HEK293 (cell line): ENCODE measurements at regions not wholly inside any gene's neighbourhood (a gene's known extent, or its start where the extent isn't known, plus 50 kb on each side); places are given as distances from the start of the nearest gene placed in this dataset.

ENCODE experiments used
- CTCF ChIA-PET: fragments of 350-600 bp; formaldehyde crosslinking; extraction: SDS; loops from one replicate; lab custom pipeline; 2021; ENCODE audit warnings: antibody characterized with exemption; lab: Yijun Ruan, JAX
- POLR2A ChIA-PET: fragments of 300-600 bp; formaldehyde crosslinking; extraction: SDS; loops from one replicate; lab custom pipeline; 2020; ENCODE audit warnings: antibody characterized with exemption, inconsistent platforms; lab: Yijun Ruan, JAX
- H3K27ac ChIP-seq: fragments of 200-500 bp; sonication (Bioruptor generic); 2 replicates; pipeline ENCODE4 v1.5.1; 2014; ENCODE audit warnings: low read depth, low read length, control low read depth, inconsistent platforms; ENCODE audit errors: extremely low read depth
- H3K36me3 ChIP-seq, 2 experiments: fragments of 200-500 bp in 1 of 2; sonication (Bioruptor generic) in 1 of 2; 1 replicate in 1 of 2; 2 replicates in 1 of 2; pipeline ENCODE4 v1.5.1; 2014 to 2017; ENCODE audit warnings: inconsistent platforms in 2 of 2, low read length in 2 of 2; ENCODE audit not compliant: control insufficient read depth in 2 of 2, insufficient read depth in 1 of 2
- H3K4me1 ChIP-seq: fragments of 200-500 bp; sonication (Bioruptor generic); 2 replicates; pipeline ENCODE4 v1.5.1; 2014; ENCODE audit warnings: mild to moderate bottlenecking, low read length, inconsistent platforms; ENCODE audit not compliant: control insufficient read depth, insufficient read depth
- H3K4me3 ChIP-seq: 2 replicates; pipeline ENCODE4 v1.5.1; 2011; ENCODE audit warnings: low read depth, mild to moderate bottlenecking, control low read depth, low read length, moderate library complexity
- H3K9me3 ChIP-seq: fragments of 200-500 bp; sonication (Bioruptor generic); 2 replicates; pipeline ENCODE4 v1.5.1; 2014; ENCODE audit warnings: low read depth, low read length, inconsistent platforms; ENCODE audit not compliant: control insufficient read depth, insufficient read depth
- HOXD13 ChIP-seq: sonication (generic); formaldehyde crosslinking; IDR thresholded peaks from 2 replicates; pipeline ENCODE4 v1.8.0; 2022; ENCODE audit warnings: missing genetic modification reagents, borderline replicate concordance
- KLF10 ChIP-seq: fragments of 450-650 bp; IDR thresholded peaks from 2 replicates; pipeline ENCODE4 v1.5.1; 2018; ENCODE audit warnings: missing biosample characterization, mild to moderate bottlenecking, missing genetic modification characterization
- MZF1 ChIP-seq: fragments of 450-650 bp; formaldehyde crosslinking; IDR thresholded peaks from 2 replicates; pipeline ENCODE4 v1.5.1; 2017; ENCODE audit warnings: missing biosample characterization, missing genetic modification characterization, borderline replicate concordance
- OVOL3 ChIP-seq: fragments of 450-650 bp; formaldehyde crosslinking; IDR thresholded peaks from 2 replicates; pipeline ENCODE4 v1.5.1; 2016; ENCODE audit warnings: missing biosample characterization, missing genetic modification characterization
- WT1 ChIP-seq: fragments of 450-650 bp; formaldehyde crosslinking; IDR thresholded peaks from 2 replicates; pipeline ENCODE4 v1.5.1; 2016; ENCODE audit warnings: missing biosample characterization, missing genetic modification characterization
- ZBTB48 ChIP-seq: fragments of 450-650 bp; formaldehyde crosslinking; IDR thresholded peaks from 2 replicates; pipeline ENCODE4 v1.5.1; 2016; ENCODE audit warnings: missing biosample characterization, missing genetic modification characterization
- ZEB2 ChIP-seq: fragments of 450-650 bp; formaldehyde crosslinking; IDR thresholded peaks from 2 replicates; pipeline ENCODE4 v1.5.1; 2016; ENCODE audit warnings: missing biosample characterization, missing genetic modification characterization
- ZFP3 ChIP-seq: fragments of 450-650 bp; formaldehyde crosslinking; IDR thresholded peaks from 2 replicates; pipeline ENCODE4 v1.5.1; 2016; ENCODE audit warnings: low read depth, missing biosample characterization, missing genetic modification characterization
- ZNF221 ChIP-seq: fragments of 450-650 bp; formaldehyde crosslinking; IDR thresholded peaks from 2 replicates; pipeline ENCODE4 v1.5.1; 2017; ENCODE audit warnings: missing biosample characterization, missing genetic modification characterization, borderline replicate concordance
- ZNF266 ChIP-seq: fragments of 450-650 bp; formaldehyde crosslinking; IDR thresholded peaks from 2 replicates; pipeline ENCODE4 v1.5.1; 2016; ENCODE audit warnings: missing biosample characterization, missing genetic modification characterization, low read depth
- ZNF350 ChIP-seq: fragments of 450-650 bp; formaldehyde crosslinking; IDR thresholded peaks from 2 replicates; pipeline ENCODE4 v1.5.0; 2017; ENCODE audit warnings: missing biosample characterization, mild to moderate bottlenecking, missing genetic modification characterization
- ZNF518A ChIP-seq: fragments of 450-650 bp; formaldehyde crosslinking; conservative IDR thresholded peaks from 2 replicates; pipeline ENCODE4 v1.5.1; 2016; ENCODE audit warnings: low read depth, missing biosample characterization, missing genetic modification characterization
- ZNF548 ChIP-seq: fragments of 450-650 bp; formaldehyde crosslinking; IDR thresholded peaks from 2 replicates; pipeline ENCODE4 v1.5.1; 2016; ENCODE audit warnings: missing biosample characterization, missing genetic modification characterization
- ZNF571 ChIP-seq: fragments of 450-650 bp; formaldehyde crosslinking; IDR thresholded peaks from 2 replicates; pipeline ENCODE4 v1.5.0; 2017; ENCODE audit warnings: missing biosample characterization, missing genetic modification characterization
- ZNF747 ChIP-seq: fragments of 450-650 bp; formaldehyde crosslinking; IDR thresholded peaks from 2 replicates; pipeline ENCODE4 v1.5.1; 2016; ENCODE audit warnings: missing biosample characterization, missing genetic modification characterization
- ZNF792 ChIP-seq: fragments of 450-650 bp; formaldehyde crosslinking; IDR thresholded peaks from 2 replicates; pipeline ENCODE4 v1.5.1; 2016; ENCODE audit warnings: missing biosample characterization, missing genetic modification characterization
- TF ChIP-seq, protein P1 (sequence below): fragments of 450-650 bp; formaldehyde crosslinking; IDR thresholded peaks from 2 replicates; pipeline ENCODE4 v1.5.1; 2016; ENCODE audit warnings: missing biosample characterization, missing genetic modification characterization
- TF ChIP-seq, protein P2 (sequence below): sonication (generic); formaldehyde crosslinking; IDR thresholded peaks from 2 replicates; pipeline ENCODE4 v1.8.1; 2022; ENCODE audit warnings: mild to moderate bottlenecking, moderate library complexity, missing genetic modification reagents

DNA sequence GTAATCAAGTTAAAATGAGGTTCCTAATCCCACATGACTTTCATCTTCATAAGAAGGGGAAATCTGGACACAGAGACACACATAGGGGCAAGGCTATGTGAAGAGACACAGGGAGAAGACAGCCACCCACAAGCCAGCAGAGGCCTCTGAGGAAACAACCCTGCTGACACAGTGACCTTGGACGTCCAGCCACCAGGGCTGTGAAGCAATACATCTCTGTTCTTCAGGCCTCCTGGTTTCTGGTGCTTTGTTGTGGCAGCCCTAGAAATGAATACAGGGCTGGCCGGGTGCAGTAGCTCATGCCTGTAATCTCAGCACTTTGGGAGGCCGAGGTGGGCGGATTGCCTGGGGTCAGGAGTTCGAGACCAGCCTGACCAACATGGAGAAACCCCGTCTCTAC is 183.9 kb downstream of the CXCL12 start:
- no peak overlapping the region for H3K27ac ChIP-seq
- H3K9me3 ChIP-seq = no peaks in the 10 kb centered on the region
- ChIA-PET CTCF (no interaction called here), POLR2A (no interaction called here)
- TF ChIP-seq ZNF548 (tag by site-specific recombination) = peak; percentile 74
- TF ChIP-seq ZEB2 (tag by site-specific recombination) = no peak
- no peak for TF ChIP-seq OVOL3 (tag by site-specific recombination)
- TF ChIP-seq, all 188 proteins: peak for 1
- H3K36me3 ChIP-seq = no peaks in the 10 kb centered on the region
- H3K4me1 ChIP-seq = peaks cover 11% of the 10 kb centered on the region
- no peak overlapping the region for H3K4me3 ChIP-seq

GRCh38 chr10:44199991-44200655 is 184.8 kb downstream of the CXCL12 start:
- CTCF ChIA-PET = no interaction called here
- no peak overlapping the region for H3K27ac ChIP-seq
- no peaks in the 10 kb centered on the region for H3K36me3 ChIP-seq
- peaks cover 15% of the 10 kb centered on the region for H3K4me1 ChIP-seq
- H3K4me3 ChIP-seq = no peak overlapping the region
- POLR2A ChIA-PET = no interaction called here
- TF ChIP-seq, protein P1, sequence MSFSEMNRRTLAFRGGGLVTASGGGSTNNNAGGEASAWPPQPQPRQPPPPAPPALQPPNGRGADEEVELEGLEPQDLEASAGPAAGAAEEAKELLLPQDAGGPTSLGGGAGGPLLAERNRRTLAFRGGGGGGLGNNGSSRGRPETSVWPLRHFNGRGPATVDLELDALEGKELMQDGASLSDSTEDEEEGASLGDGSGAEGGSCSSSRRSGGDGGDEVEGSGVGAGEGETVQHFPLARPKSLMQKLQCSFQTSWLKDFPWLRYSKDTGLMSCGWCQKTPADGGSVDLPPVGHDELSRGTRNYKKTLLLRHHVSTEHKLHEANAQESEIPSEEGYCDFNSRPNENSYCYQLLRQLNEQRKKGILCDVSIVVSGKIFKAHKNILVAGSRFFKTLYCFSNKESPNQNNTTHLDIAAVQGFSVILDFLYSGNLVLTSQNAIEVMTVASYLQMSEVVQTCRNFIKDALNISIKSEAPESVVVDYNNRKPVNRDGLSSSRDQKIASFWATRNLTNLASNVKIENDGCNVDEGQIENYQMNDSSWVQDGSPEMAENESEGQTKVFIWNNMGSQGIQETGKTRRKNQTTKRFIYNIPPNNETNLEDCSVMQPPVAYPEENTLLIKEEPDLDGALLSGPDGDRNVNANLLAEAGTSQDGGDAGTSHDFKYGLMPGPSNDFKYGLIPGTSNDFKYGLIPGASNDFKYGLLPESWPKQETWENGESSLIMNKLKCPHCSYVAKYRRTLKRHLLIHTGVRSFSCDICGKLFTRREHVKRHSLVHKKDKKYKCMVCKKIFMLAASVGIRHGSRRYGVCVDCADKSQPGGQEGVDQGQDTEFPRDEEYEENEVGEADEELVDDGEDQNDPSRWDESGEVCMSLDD (tag by site-specific recombination) = no peak
- TF ChIP-seq ZNF792 (tag by site-specific recombination) = no peak
- H3K9me3 ChIP-seq = no peaks in the 10 kb centered on the region

DNA sequence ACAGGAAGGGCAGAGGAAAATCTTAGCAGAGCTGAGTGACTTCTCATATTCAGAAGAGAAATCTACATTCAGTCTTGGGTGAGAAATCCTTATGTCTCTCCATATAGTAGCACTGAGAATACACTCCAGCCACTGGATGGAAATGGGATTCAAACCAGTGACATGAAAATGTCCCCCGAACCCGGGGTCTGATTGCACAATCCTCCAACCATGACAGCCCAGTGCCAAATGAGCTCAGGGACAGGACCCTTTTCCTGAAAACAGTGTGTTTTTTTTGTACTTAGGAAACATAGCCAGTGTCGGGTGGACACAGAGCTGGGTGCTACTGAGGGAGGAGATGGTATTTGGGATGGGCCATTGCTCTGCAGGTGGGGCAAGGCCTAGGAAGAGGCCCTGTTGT is 185.6 kb downstream of the CXCL12 start:
- no peaks in the 10 kb centered on the region for H3K9me3 ChIP-seq
- no peak overlapping the region for H3K27ac ChIP-seq
- TF ChIP-seq KLF10 (tag by site-specific recombination) (no peak), ZBTB48 (no peak), ZNF221 (tag by site-specific recombination) (no peak), WT1 (tag by site-specific recombination) (no peak), ZNF518A (tag by site-specific recombination) (no peak), ZNF571 (tag by site-specific recombination) (no peak), ZFP3 (tag by site-specific recombination) (no peak), MZF1 (tag by site-specific recombination) (no peak), ZNF350 (tag by site-specific recombination) (no peak), ZNF747 (tag by site-specific recombination) (no peak), ZNF266 (tag by site-specific recombination) (no peak), HOXD13 (CRISPR knock-in tag) (no peak)
- TF ChIP-seq, protein P2, sequence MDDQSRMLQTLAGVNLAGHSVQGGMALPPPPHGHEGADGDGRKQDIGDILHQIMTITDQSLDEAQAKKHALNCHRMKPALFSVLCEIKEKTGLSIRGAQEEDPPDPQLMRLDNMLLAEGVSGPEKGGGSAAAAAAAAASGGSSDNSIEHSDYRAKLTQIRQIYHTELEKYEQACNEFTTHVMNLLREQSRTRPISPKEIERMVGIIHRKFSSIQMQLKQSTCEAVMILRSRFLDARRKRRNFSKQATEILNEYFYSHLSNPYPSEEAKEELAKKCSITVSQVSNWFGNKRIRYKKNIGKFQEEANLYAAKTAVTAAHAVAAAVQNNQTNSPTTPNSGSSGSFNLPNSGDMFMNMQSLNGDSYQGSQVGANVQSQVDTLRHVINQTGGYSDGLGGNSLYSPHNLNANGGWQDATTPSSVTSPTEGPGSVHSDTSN (CRISPR knock-in tag) = no peak
- H3K36me3 ChIP-seq = no peaks in the 10 kb centered on the region
- H3K4me3 ChIP-seq = no peak overlapping the region
- peaks cover 11% of the 10 kb centered on the region for H3K4me1 ChIP-seq
- POLR2A ChIA-PET = no interaction called here
- CTCF ChIA-PET = no interaction called here
